OCI-LY7 (cell line): ENCODE measurements at regions not wholly inside any gene's neighbourhood (a gene's known extent, or its start where the extent isn't known, plus 50 kb on each side); places are given as distances from the start of the nearest gene placed in this dataset.

Source experiments
- BruUV-seq: library from RNA; stranded (reverse); fragments of 400-500 nt; replicated peaks from 2 replicates; lab custom pipeline; 2021; lab: Mats Ljungman, UMichigan
- CTCF ChIA-PET: fragments of 300-600 bp; sonication (Branson Sonifier 250); formaldehyde crosslinking; loops from one replicate; lab custom pipeline; 2022; ENCODE audit warnings: antibody characterized with exemption; ENCODE audit not compliant: unreplicated experiment; lab: Charles Lee
- POLR2A ChIA-PET: fragments of 300-600 bp; sonication (Branson Sonifier 250); formaldehyde crosslinking; loops from one replicate; lab custom pipeline; 2022; ENCODE audit warnings: antibody characterized with exemption; lab: Charles Lee
- DNase-seq: peaks from one replicate; pipeline ENCODE4 v3.0.0-alpha.2; 2015; ENCODE audit warnings: low spot score
- H2AFZ ChIP-seq: fragments of 200-600 bp; sonication (generic), shearing (Covaris generic); 2 replicates; pipeline ENCODE4 v1.6.1; 2014; ENCODE audit warnings: mild to moderate bottlenecking, antibody characterized with exemption, low read length, moderate library complexity
- H3K27ac ChIP-seq: fragments of 200-600 bp; sonication (generic); 2 replicates; pipeline ENCODE4 v1.5.1; 2014; ENCODE audit warnings: mixed run types, low read depth, mild to moderate bottlenecking, moderate library complexity, low read length, inconsistent platforms; ENCODE audit not compliant: poor library complexity, severe bottlenecking
- H3K36me3 ChIP-seq: fragments of 200-600 bp; sonication (generic); 2 replicates; pipeline ENCODE4 v1.6.1; 2014; ENCODE audit warnings: mild to moderate bottlenecking, antibody characterized with exemption, low read length, moderate library complexity, mixed read lengths; ENCODE audit not compliant: insufficient read depth
- H3K4me1 ChIP-seq: fragments of 200-600 bp; sonication (generic); 2 replicates; pipeline ENCODE4 v1.5.1; 2014; ENCODE audit warnings: mild to moderate bottlenecking, low read length; ENCODE audit not compliant: insufficient read depth, poor library complexity, severe bottlenecking
- H3K4me2 ChIP-seq: fragments of 200-600 bp; sonication (generic); 2 replicates; pipeline ENCODE4 v1.6.1; 2014; ENCODE audit warnings: mild to moderate bottlenecking, low read length
- H3K4me3 ChIP-seq: fragments of 200-600 bp; sonication (generic); 2 replicates; pipeline ENCODE4 v1.5.1; 2014; ENCODE audit warnings: mild to moderate bottlenecking, low read depth, low read length; ENCODE audit not compliant: poor library complexity, severe bottlenecking
- H3K79me2 ChIP-seq: fragments of 200-600 bp; sonication (generic); 2 replicates; pipeline ENCODE4 v1.6.1; 2016; ENCODE audit warnings: low read depth, mild to moderate bottlenecking, low read length, moderate library complexity, mixed read lengths; ENCODE audit not compliant: insufficient read depth
- H3K9me2 ChIP-seq: fragments of 200-600 bp; sonication (generic); 2 replicates; pipeline ENCODE4 v1.6.1; 2016; ENCODE audit warnings: mild to moderate bottlenecking, low read length, mixed read lengths; ENCODE audit not compliant: insufficient read depth
- H3K9me3 ChIP-seq: fragments of 200-600 bp; sonication (generic); 2 replicates; pipeline ENCODE4 v1.6.1; 2014; ENCODE audit warnings: mild to moderate bottlenecking, mixed run types, low read length, mixed read lengths
- H4K20me1 ChIP-seq: fragments of 200-600 bp; sonication (generic); 2 replicates; pipeline ENCODE4 v1.6.1; 2014; ENCODE audit warnings: mild to moderate bottlenecking, antibody characterized with exemption, low read length, moderate library complexity, mixed read lengths; ENCODE audit not compliant: insufficient read depth
- EZH2phosphoT487 ChIP-seq: fragments of 200-600 bp; sonication (generic); IDR thresholded peaks from 2 replicates; pipeline ENCODE4 v1.6.1; 2018; ENCODE audit warnings: low read depth, borderline replicate concordance, mild to moderate bottlenecking, mixed run types, antibody characterized with exemption, low read length, moderate library complexity, mixed read lengths
- intact Hi-C: fragments of 100-400 bp; cut with micrococcal nuclease; formaldehyde crosslinking; loops from one replicate; pipeline ENCODE4 v1.10.0; 2022; ENCODE audit not compliant: unreplicated experiment
- TF ChIP-seq, protein P1 (sequence below): fragments of 200-600 bp; sonication (generic); conservative IDR thresholded peaks from 2 replicates; pipeline ENCODE4 v1.5.1; 2014; ENCODE audit warnings: mild to moderate bottlenecking, antibody characterized with exemption, low read length, moderate library complexity, mixed read lengths

DNA sequence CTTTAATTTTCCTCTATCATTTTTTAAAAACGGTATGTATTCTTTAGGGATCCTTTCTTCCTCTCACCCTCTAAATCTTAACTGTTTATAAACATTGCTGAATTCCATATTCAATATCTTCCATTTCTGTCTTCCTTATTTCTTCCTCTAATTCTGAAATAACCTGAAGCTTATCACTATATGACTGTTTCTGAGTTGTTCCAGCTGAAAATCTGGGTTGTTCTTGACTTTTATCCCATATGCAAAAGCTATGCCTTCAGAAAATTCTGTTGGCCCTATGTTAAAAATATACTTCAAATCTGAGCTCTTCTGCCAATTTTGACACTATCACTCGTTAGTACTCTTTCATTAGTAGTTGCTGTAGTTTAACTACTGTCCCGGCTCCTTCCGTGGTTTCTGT, 970.3 kb downstream of the BCL11B start:
- Histone ChIP-seq H3K36me3 (no peaks in the 10 kb centered on the region), H3K4me3 (no peak overlapping the region), H3K27ac (no peak overlapping the region), H3K4me1 (no peaks in the 10 kb centered on the region), H3K79me2 (no peaks in the 10 kb centered on the region), H3K9me3 (no peaks in the 10 kb centered on the region), H4K20me1 (no peaks in the 10 kb centered on the region), H3K4me2 (no peak overlapping the region), H3K9me2 (no peaks in the 10 kb centered on the region), H2AFZ (no peak overlapping the region)
- intact Hi-C loops = no loop called here
- CTCF ChIA-PET = no interaction called here
- no peak for DNase-seq
- no TSS peak for BruUV-seq
- TF ChIP-seq EZH2phosphoT487 = no peak
- TF ChIP-seq, protein P1, sequence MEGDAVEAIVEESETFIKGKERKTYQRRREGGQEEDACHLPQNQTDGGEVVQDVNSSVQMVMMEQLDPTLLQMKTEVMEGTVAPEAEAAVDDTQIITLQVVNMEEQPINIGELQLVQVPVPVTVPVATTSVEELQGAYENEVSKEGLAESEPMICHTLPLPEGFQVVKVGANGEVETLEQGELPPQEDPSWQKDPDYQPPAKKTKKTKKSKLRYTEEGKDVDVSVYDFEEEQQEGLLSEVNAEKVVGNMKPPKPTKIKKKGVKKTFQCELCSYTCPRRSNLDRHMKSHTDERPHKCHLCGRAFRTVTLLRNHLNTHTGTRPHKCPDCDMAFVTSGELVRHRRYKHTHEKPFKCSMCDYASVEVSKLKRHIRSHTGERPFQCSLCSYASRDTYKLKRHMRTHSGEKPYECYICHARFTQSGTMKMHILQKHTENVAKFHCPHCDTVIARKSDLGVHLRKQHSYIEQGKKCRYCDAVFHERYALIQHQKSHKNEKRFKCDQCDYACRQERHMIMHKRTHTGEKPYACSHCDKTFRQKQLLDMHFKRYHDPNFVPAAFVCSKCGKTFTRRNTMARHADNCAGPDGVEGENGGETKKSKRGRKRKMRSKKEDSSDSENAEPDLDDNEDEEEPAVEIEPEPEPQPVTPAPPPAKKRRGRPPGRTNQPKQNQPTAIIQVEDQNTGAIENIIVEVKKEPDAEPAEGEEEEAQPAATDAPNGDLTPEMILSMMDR = no peak
- POLR2A ChIA-PET = interaction anchor here (0.6 kb wide), 2 partner anchors 9 to 344 kb away, joined by 3 to 6 read pairs; no protein-coding TSS in a partner anchor

DNA sequence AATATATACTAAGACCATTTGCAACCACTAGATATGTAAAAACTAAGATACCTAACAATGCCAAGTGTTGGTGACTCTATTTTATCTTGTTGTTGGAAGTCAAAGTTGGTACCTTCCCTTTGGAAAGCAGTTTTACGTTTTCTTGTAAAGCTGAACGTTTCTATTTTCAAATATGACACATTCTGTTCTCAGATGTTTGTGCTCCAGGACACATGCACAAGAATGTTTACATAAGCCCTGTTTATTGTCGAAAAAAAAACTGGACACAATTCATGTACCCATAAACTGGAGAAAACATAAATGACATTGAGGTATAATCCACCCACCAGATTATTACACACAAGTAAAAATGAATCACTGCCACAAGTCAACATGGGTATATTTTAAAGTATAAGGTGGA, 967.4 kb downstream of the BCL11B start:
- no peak overlapping the region for H2AFZ ChIP-seq
- ChIA-PET POLR2A (no interaction called here), CTCF (no interaction called here)
- H3K9me3 ChIP-seq = no peaks in the 10 kb centered on the region
- BruUV-seq = no TSS peak
- no peaks in the 10 kb centered on the region for H3K79me2 ChIP-seq
- H3K9me2 ChIP-seq = no peaks in the 10 kb centered on the region
- no peaks in the 10 kb centered on the region for H3K36me3 ChIP-seq
- DNase-seq = no peak
- H3K4me2 ChIP-seq = no peak overlapping the region
- H3K4me1 ChIP-seq = no peaks in the 10 kb centered on the region
- no peak overlapping the region for H3K4me3 ChIP-seq
- intact Hi-C loops = no loop called here
- H3K27ac ChIP-seq = no peak overlapping the region
- no peak for TF ChIP-seq EZH2phosphoT487
- TF ChIP-seq, protein P1 = no peak
- no peaks in the 10 kb centered on the region for H4K20me1 ChIP-seq

DNA sequence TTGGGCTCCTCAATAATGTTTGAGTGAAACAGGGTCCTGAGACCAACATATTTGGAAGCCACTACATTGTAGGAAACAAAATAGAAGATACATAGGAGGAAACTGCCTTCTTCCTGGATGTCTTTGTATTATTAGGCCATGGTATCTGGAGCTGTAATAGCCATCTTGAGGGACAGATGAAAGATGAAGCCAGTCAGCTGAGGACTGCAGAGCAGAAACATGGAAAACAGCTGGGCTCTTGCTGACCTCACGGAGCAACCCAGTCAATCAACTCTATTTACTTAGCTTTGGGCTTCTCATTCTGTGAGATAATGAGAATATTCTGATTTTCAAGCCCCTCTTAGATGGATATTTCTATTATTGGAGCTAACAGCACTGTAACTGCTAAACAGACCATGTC, 962.4 kb downstream of the BCL11B start:
- Histone ChIP-seq H3K4me1 (no peaks in the 10 kb centered on the region), H3K36me3 (no peaks in the 10 kb centered on the region), H3K9me2 (no peaks in the 10 kb centered on the region), H3K4me2 (no peak overlapping the region), H2AFZ (no peak overlapping the region), H3K9me3 (no peaks in the 10 kb centered on the region), H3K4me3 (no peak overlapping the region), H3K27ac (no peak overlapping the region), H3K79me2 (no peaks in the 10 kb centered on the region), H4K20me1 (no peaks in the 10 kb centered on the region)
- no peak for TF ChIP-seq EZH2phosphoT487
- TF ChIP-seq, protein P1 = no peak
- POLR2A ChIA-PET = interaction anchor here (0.6 kb wide), 1 partner anchor 1311 kb away, joined by 3 read pairs; no protein-coding TSS in a partner anchor
- no peak for DNase-seq
- CTCF ChIA-PET = no interaction called here
- no TSS peak for BruUV-seq
- intact Hi-C loops = no loop called here
